ENCODE measurements at regions not wholly inside any gene's neighbourhood (a gene's known extent, or its start where the extent isn't known, plus 50 kb on each side); places are given as distances from the start of the nearest gene placed in this dataset.

DNA sequence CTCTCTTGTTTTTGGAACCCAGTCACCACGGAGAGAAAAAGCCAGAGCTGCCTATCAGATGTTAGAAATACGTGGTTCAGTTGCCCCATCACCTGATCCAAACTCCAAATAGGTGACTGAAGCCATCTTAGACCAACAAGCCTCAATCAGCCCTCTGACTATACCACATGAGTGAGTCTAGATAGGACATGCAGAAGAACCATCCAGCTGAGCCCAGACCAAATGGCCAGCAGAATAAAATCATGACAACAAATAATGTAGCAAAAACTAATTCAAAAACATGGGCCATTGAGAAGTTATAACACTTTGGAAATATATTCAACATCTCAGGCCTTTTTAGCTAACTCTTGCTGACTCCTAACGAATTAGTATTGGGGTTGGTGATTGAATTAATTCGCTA lies 348.4 kb upstream of the C1orf87 start:
- TF ChIP-seq, protein P1, sequence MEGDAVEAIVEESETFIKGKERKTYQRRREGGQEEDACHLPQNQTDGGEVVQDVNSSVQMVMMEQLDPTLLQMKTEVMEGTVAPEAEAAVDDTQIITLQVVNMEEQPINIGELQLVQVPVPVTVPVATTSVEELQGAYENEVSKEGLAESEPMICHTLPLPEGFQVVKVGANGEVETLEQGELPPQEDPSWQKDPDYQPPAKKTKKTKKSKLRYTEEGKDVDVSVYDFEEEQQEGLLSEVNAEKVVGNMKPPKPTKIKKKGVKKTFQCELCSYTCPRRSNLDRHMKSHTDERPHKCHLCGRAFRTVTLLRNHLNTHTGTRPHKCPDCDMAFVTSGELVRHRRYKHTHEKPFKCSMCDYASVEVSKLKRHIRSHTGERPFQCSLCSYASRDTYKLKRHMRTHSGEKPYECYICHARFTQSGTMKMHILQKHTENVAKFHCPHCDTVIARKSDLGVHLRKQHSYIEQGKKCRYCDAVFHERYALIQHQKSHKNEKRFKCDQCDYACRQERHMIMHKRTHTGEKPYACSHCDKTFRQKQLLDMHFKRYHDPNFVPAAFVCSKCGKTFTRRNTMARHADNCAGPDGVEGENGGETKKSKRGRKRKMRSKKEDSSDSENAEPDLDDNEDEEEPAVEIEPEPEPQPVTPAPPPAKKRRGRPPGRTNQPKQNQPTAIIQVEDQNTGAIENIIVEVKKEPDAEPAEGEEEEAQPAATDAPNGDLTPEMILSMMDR (optimal IDR thresholded peaks at IDR 0.05 in 1 of 3, IDR thresholded peaks at IDR 0.05 in 1 of 3, conservative IDR thresholded peaks at IDR 0.05 in 1 of 3; ENCODE audit: extremely low read depth in 1 of 3, insufficient read depth in 2 of 3, low read length in 3 of 3), result no peak
- TF ChIP-seq EZH2 (IDR thresholded peaks at IDR 0.05; ENCODE audit: low read length), result no peak
- Histone ChIP-seq H3K4me1 (ENCODE audit: control insufficient read depth, extremely low read depth, insufficient read depth, low read length) (no peaks in the 10 kb centered on the region), H3K36me3 (ENCODE audit: control insufficient read depth in 2 of 2, extremely low read depth in 1 of 2, insufficient read depth in 2 of 2, low read length in 2 of 2) (no peaks in the 10 kb centered on the region), H3K9me1 (ENCODE audit: control insufficient read depth, extremely low read depth, insufficient read depth, low read length) (no peaks in the 10 kb centered on the region), H3K27me3 (ENCODE audit: control insufficient read depth, extremely low read depth, insufficient read depth, low read length) (no peaks in the 10 kb centered on the region), H3K9ac (ENCODE audit: control insufficient read depth, extremely low read depth, insufficient read depth, low read length) (no peak overlapping the region), H2AFZ (ENCODE audit: control insufficient read depth, low read length) (no peak overlapping the region), H3K4me3 (ENCODE audit: control insufficient read depth in 2 of 3, extremely low read depth in 1 of 3, insufficient read depth in 2 of 3, low read depth in 1 of 3, low read length in 3 of 3) (no peak overlapping the region), H3K9me3 (ENCODE audit: control insufficient read depth, low read depth, low read length) (no peaks in the 10 kb centered on the region), H3K4me2 (ENCODE audit: control insufficient read depth, extremely low read depth, insufficient read depth, low read depth, low read length) (no peak overlapping the region), H3K27ac (ENCODE audit: control insufficient read depth, insufficient read depth, low read length) (no peak overlapping the region), H3K79me2 (ENCODE audit: control insufficient read depth, insufficient read depth, low read length) (no peaks in the 10 kb centered on the region), H4K20me1 (ENCODE audit: control insufficient read depth, extremely low read depth, insufficient read depth, low read length) (no peaks in the 10 kb centered on the region)
- FAIRE-seq (no peak), DNase-seq (ENCODE audit: low read depth, low spot score) (no peak)
- dilution Hi-C loops (cut with MboI; ENCODE audit: extremely low pct_ligation_motif_present, low sequenced_read_pairs), result no loop called here

DNA sequence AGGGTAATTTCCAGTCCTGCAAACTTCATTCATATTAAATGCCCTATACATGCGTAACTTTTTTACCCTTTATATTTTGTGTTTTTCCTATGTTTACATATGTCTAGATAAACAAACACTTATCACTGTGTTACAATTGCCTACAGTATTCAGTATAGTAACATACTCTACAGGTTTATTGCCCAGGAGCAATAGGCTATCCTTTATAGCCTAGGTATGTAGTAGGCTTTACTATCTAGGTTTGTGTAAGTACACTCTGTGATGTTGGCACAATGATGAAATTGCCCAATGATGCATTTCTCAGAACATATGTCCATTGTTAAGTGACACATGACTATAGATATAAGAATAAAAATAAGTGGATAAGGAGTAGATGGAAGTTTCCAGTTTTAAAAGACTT lies 345.5 kb upstream of the C1orf87 start:
- no peaks in the 10 kb centered on the region for H3K79me2 ChIP-seq (ENCODE audit: control insufficient read depth, insufficient read depth, low read length)
- H3K36me3 ChIP-seq (ENCODE audit: control insufficient read depth in 2 of 2, extremely low read depth in 1 of 2, insufficient read depth in 2 of 2, low read length in 2 of 2), result no peaks in the 10 kb centered on the region
- no peak overlapping the region for H3K27ac ChIP-seq (ENCODE audit: control insufficient read depth, insufficient read depth, low read length)
- H4K20me1 ChIP-seq (ENCODE audit: control insufficient read depth, extremely low read depth, insufficient read depth, low read length), result no peaks in the 10 kb centered on the region
- no peak overlapping the region for H2AFZ ChIP-seq (ENCODE audit: control insufficient read depth, low read length)
- H3K9me3 ChIP-seq (ENCODE audit: control insufficient read depth, low read depth, low read length), result no peaks in the 10 kb centered on the region
- DNase-seq (ENCODE audit: low read depth, low spot score) (no peak), FAIRE-seq (no peak)
- dilution Hi-C loops (cut with MboI; ENCODE audit: extremely low pct_ligation_motif_present, low sequenced_read_pairs), result loop anchor here (10.0 kb wide), 1 partner anchor 66 kb away; no protein-coding TSS in a partner anchor
- no peaks in the 10 kb centered on the region for H3K4me1 ChIP-seq (ENCODE audit: control insufficient read depth, extremely low read depth, insufficient read depth, low read length)
- no peak overlapping the region for H3K4me3 ChIP-seq (ENCODE audit: control insufficient read depth in 2 of 3, extremely low read depth in 1 of 3, insufficient read depth in 2 of 3, low read depth in 1 of 3, low read length in 3 of 3)
- H3K9me1 ChIP-seq (ENCODE audit: control insufficient read depth, extremely low read depth, insufficient read depth, low read length), result no peaks in the 10 kb centered on the region
- no peak overlapping the region for H3K9ac ChIP-seq (ENCODE audit: control insufficient read depth, extremely low read depth, insufficient read depth, low read length)
- H3K4me2 ChIP-seq (ENCODE audit: control insufficient read depth, extremely low read depth, insufficient read depth, low read depth, low read length), result no peak overlapping the region
- no peak for TF ChIP-seq EZH2 (IDR thresholded peaks at IDR 0.05; ENCODE audit: low read length)
- TF ChIP-seq, protein P1 (optimal IDR thresholded peaks at IDR 0.05 in 1 of 3, IDR thresholded peaks at IDR 0.05 in 1 of 3, conservative IDR thresholded peaks at IDR 0.05 in 1 of 3; ENCODE audit: extremely low read depth in 1 of 3, insufficient read depth in 2 of 3, low read length in 3 of 3), result no peak
- H3K27me3 ChIP-seq (ENCODE audit: control insufficient read depth, extremely low read depth, insufficient read depth, low read length), result no peaks in the 10 kb centered on the region

Measured in keratinocyte (primary cell).